ENCODE measurements at regions not wholly inside any gene's neighbourhood (a gene's known extent, or its start where the extent isn't known, plus 50 kb on each side); places are given as distances from the start of the nearest gene placed in this dataset.

- no peak overlapping the region for H3K27ac ChIP-seq (ENCODE audit: extremely low read depth, low read depth, low read length)
- no peaks in the 10 kb centered on the region for H3K4me1 ChIP-seq (ENCODE audit: control insufficient read depth, insufficient read depth, low read length)
- no peaks in the 10 kb centered on the region for H3K9me3 ChIP-seq (ENCODE audit: control insufficient read depth, insufficient read depth, low read depth, low read length)
- H3K4me3 ChIP-seq (ENCODE audit: low read depth, low read length): no peak overlapping the region
- POLR2A ChIA-PET: no interaction called here
- no peaks in the 10 kb centered on the region for H3K36me3 ChIP-seq (ENCODE audit: control insufficient read depth in 2 of 2, insufficient read depth in 1 of 2, low read length in 2 of 2)
- CTCF ChIA-PET: interaction anchor here (0.6 kb wide), 1 partner anchor 416 kb away, joined by 3 read pairs; no protein-coding TSS in a partner anchor
- no peak for TF ChIP-seq ZNF548 (tag by site-specific recombination; IDR thresholded peaks at IDR 0.05)
- 0 out of 2 replicates have a peak, but pooled peaks have one; percentile 18 for TF ChIP-seq GLIS1 (tag by site-specific recombination; IDR thresholded peaks at IDR 0.05)
- TF ChIP-seq ZNF530 (tag by site-specific recombination; IDR thresholded peaks at IDR 0.05; ENCODE audit: low read depth): no peak
- no peak for TF ChIP-seq ZSCAN4 (tag by site-specific recombination; IDR thresholded peaks at IDR 0.05)
- peak; percentile 52; the same call in 1 of the 2 replicates for TF ChIP-seq ZBTB17 (tag by site-specific recombination; IDR thresholded peaks at IDR 0.05)
- TF ChIP-seq SP3 (tag by site-specific recombination; IDR thresholded peaks at IDR 0.05): peak; percentile 21; the same call in 1 of the 2 replicates
- no peak for TF ChIP-seq ZNF747 (tag by site-specific recombination; IDR thresholded peaks at IDR 0.05)
Measured at GRCh38 chr2:53568469-53568868, 199.1 kb upstream of the CHAC2 start.

- CTCF ChIA-PET: interaction anchor here (0.6 kb wide), 1 partner anchor 108 kb away, joined by 3 read pairs; no protein-coding TSS in a partner anchor
- POLR2A ChIA-PET: no interaction called here
- no peak overlapping the region for H3K4me3 ChIP-seq (ENCODE audit: low read depth, low read length)
Measured at GRCh38 chr2:53567073-53567472, 200.5 kb upstream of the CHAC2 start.

GRCh38 chr2:53562407-53562806 is 205.2 kb upstream of the CHAC2 start:
- POLR2A ChIA-PET: no interaction called here
- no peaks in the 10 kb centered on the region for H3K36me3 ChIP-seq (ENCODE audit: control insufficient read depth in 2 of 2, insufficient read depth in 1 of 2, low read length in 2 of 2)
- no peak overlapping the region for H3K27ac ChIP-seq (ENCODE audit: extremely low read depth, low read depth, low read length)
- no peak overlapping the region for H3K4me3 ChIP-seq (ENCODE audit: low read depth, low read length)
- no peaks in the 10 kb centered on the region for H3K4me1 ChIP-seq (ENCODE audit: control insufficient read depth, insufficient read depth, low read length)
- H3K9me3 ChIP-seq (ENCODE audit: control insufficient read depth, insufficient read depth, low read depth, low read length): no peaks in the 10 kb centered on the region
- CTCF ChIA-PET: no interaction called here
- TF ChIP-seq SCRT2 (tag by site-specific recombination; IDR thresholded peaks at IDR 0.05) (peak; percentile 83), ZNF561 (tag by site-specific recombination; IDR thresholded peaks at IDR 0.05; ENCODE audit: borderline replicate concordance) (no peak)

More at GRCh38 chr2:53567073-53567472, 200.5 kb upstream of the CHAC2 start:
- Histone ChIP-seq H3K9me3 (ENCODE audit: control insufficient read depth, insufficient read depth, low read depth, low read length) (no peaks in the 10 kb centered on the region), H3K4me1 (ENCODE audit: control insufficient read depth, insufficient read depth, low read length) (no peaks in the 10 kb centered on the region), H3K27ac (ENCODE audit: extremely low read depth, low read depth, low read length) (no peak overlapping the region), H3K36me3 (ENCODE audit: control insufficient read depth in 2 of 2, insufficient read depth in 1 of 2, low read length in 2 of 2) (no peaks in the 10 kb centered on the region)
- TF ChIP-seq ZSCAN23 (tag by site-specific recombination; IDR thresholded peaks at IDR 0.05) (no peak), ZNF280C (tag by site-specific recombination; IDR thresholded peaks at IDR 0.05) (no peak)

- POLR2A ChIA-PET: no interaction called here
- no peak overlapping the region for H3K4me3 ChIP-seq (ENCODE audit: low read depth, low read length)
- no peaks in the 10 kb centered on the region for H3K36me3 ChIP-seq (ENCODE audit: control insufficient read depth in 2 of 2, insufficient read depth in 1 of 2, low read length in 2 of 2)
- TF ChIP-seq ZNF624 (tag by site-specific recombination; IDR thresholded peaks at IDR 0.05): no peak
- no peak for TF ChIP-seq YY2 (tag by site-specific recombination; IDR thresholded peaks at IDR 0.05)
- no peak for TF ChIP-seq ZSCAN5A (tag by site-specific recombination; IDR thresholded peaks at IDR 0.05)
- no peak for TF ChIP-seq ZNF785 (tag by site-specific recombination; IDR thresholded peaks at IDR 0.05)
- TF ChIP-seq YY1 (tag by site-specific recombination; IDR thresholded peaks at IDR 0.05): no peak
- TF ChIP-seq MEIS1 (CRISPR knock-in tag; IDR thresholded peaks at IDR 0.05; ENCODE audit: borderline replicate concordance): no peak
- TF ChIP-seq ZNF629 (tag by site-specific recombination; IDR thresholded peaks at IDR 0.05): no peak
- TF ChIP-seq SP2 (tag by site-specific recombination; IDR thresholded peaks at IDR 0.05): no peak
- H3K27ac ChIP-seq (ENCODE audit: extremely low read depth, low read depth, low read length): no peak overlapping the region
- CTCF ChIA-PET: no interaction called here
- no peaks in the 10 kb centered on the region for H3K9me3 ChIP-seq (ENCODE audit: control insufficient read depth, insufficient read depth, low read depth, low read length)
- no peaks in the 10 kb centered on the region for H3K4me1 ChIP-seq (ENCODE audit: control insufficient read depth, insufficient read depth, low read length)
Measured at GRCh38 chr2:53561155-53561554, 206.4 kb upstream of the CHAC2 start.
